Psoas muscle (tissue), 7 donors: ENCODE measurements at regions not wholly inside any gene's neighbourhood (a gene's known extent, or its start where the extent isn't known, plus 50 kb on each side); places are given as distances from the start of the nearest gene placed in this dataset.

Source experiments
- ATAC-seq, 4 donors: fragments of 200-7000 bp; cut with Tn5 transposase; one replicate each; pipeline ENCODE4 v1.9.1; 2020; ENCODE audit warnings: moderate library complexity in 3 of 4, mild to moderate bottlenecking in 2 of 4
- DNase-seq, 2 donors: peaks; one replicate each; pipeline ENCODE4 v3.0.0-alpha.2; 2020
- H3K27ac ChIP-seq: fragments of 200-600 bp; one replicate; pipeline ENCODE4 v1.8.0; 2022
- H3K27me3 ChIP-seq, 3 donors: fragments of 200-600 bp in 1 of 3; one replicate each; pipeline versions ENCODE4 v1.6.1 to v1.8.0; 2013 to 2022; ENCODE audit warnings: low read length in 2 of 3, mild to moderate bottlenecking in 2 of 3, moderate library complexity in 1 of 3; ENCODE audit not compliant: insufficient read depth in 3 of 3
- H3K36me3 ChIP-seq, 2 donors: fragments of 200-600 bp in 1 of 2; one replicate each; pipeline versions ENCODE4 v1.6.1 to v1.8.0; 2013 to 2022; ENCODE audit warnings: low read depth in 1 of 2, mild to moderate bottlenecking in 1 of 2, moderate library complexity in 1 of 2; ENCODE audit not compliant: insufficient read depth in 1 of 2
- H3K4me1 ChIP-seq: fragments of 200-600 bp; one replicate; pipeline ENCODE4 v1.8.0; 2022
- H3K4me3 ChIP-seq: fragments of 200-600 bp; one replicate; pipeline ENCODE4 v1.8.0; 2022; ENCODE audit warnings: mild to moderate bottlenecking
- H3K9me3 ChIP-seq: fragments of 200-600 bp; one replicate; pipeline ENCODE4 v1.8.0; 2022
- CTCF ChIP-seq: fragments of 200-600 bp; IDR thresholded peaks from one replicate; pipeline ENCODE4 v1.8.0; 2022; ENCODE audit warnings: antibody characterized with exemption
- WGBS, 3 donors: extraction: QIAGEN DNeasy Blood & Tissue Kit; methylation state at CpG; one replicate each; pipeline versions ENCODE4 v1.1.6 to v1.1.7; 2013; 5-methylcytosine and 5-hydroxymethylcytosine counted together
- intact Hi-C, 2 donors: fragments of 100-400 bp; cut with DNase I; formaldehyde crosslinking; loops; one replicate each; pipeline versions ENCODE4 v1.11.0 to v1.14.2; 2022
- donor health status: healthy with polysubstance abuse.
- donor health status: DM: no; HTN: no; CAD: no; lungs with moderate emphysema.
- donor health status: Bipolar disorder and iron deficiency.
- donor health status: healthy.
- donor health status: DM: yes; HTN: yes; CAD: no.
- donor health status: DM: no; HTN: no; CAD: no.
- donor health status: DM: yes; HTN: yes; CAD: no.

GRCh38 chr13:75995966-75996365 is 359.8 kb downstream of the LMO7 start:
- Histone ChIP-seq H3K9me3 (no peaks in the 10 kb centered on the region), H3K27me3 (no peaks in the 10 kb centered on the region), H3K4me3 (no peak overlapping the region), H3K27ac (no peak overlapping the region), H3K4me1 (no peaks in the 10 kb centered on the region), H3K36me3 (no peaks in the 10 kb centered on the region)
- TF ChIP-seq CTCF: no peak
- DNase-seq: no peak
- ATAC-seq: no peak
- intact Hi-C loops: no loop called here
- 89 to 94% (median 92%) methylated on average over 2 of the region's 2 CpGs for WGBS, 3 donors

GRCh38 chr13:75993823-75994222 is 357.7 kb downstream of the LMO7 start:
- H3K4me1 ChIP-seq: no peaks in the 10 kb centered on the region
- H3K4me3 ChIP-seq: no peak overlapping the region
- H3K27ac ChIP-seq: no peak overlapping the region
- 89 to 95% (median 92%) methylated on average over 8 of the region's 8 CpGs for WGBS, 3 donors
- H3K27me3 ChIP-seq: no peaks in the 10 kb centered on the region
- intact Hi-C loops: no loop called here
- ATAC-seq: no peak
- no peak for TF ChIP-seq CTCF
- no peaks in the 10 kb centered on the region for H3K36me3 ChIP-seq
- no peak for DNase-seq
- H3K9me3 ChIP-seq: no peaks in the 10 kb centered on the region

- Histone ChIP-seq H3K4me3 (no peak overlapping the region), H3K36me3 (no peaks in the 10 kb centered on the region), H3K27ac (no peak overlapping the region), H3K27me3 (no peaks in the 10 kb centered on the region), H3K9me3 (no peaks in the 10 kb centered on the region), H3K4me1 (no peaks in the 10 kb centered on the region)
- ATAC-seq: no peak
- no peak for DNase-seq
- intact Hi-C loops: no loop called here
- TF ChIP-seq CTCF: no peak
- 64 to 80% (median 64%) methylated on average over 3 of the region's 3 CpGs for WGBS, 3 donors
These were observed 357.1 kb downstream of the LMO7 start for GRCh38 chr13:75993241-75993640.

- no peaks in the 10 kb centered on the region for H3K9me3 ChIP-seq
- intact Hi-C loops: no loop called here
- no peak for ATAC-seq
These were observed 350.7 kb downstream of the LMO7 start for GRCh38 chr13:75986818-75987217.

More at GRCh38 chr13:75986818-75987217, 350.7 kb downstream of the LMO7 start:
- TF ChIP-seq CTCF: no peak
- no peaks in the 10 kb centered on the region for H3K27me3 ChIP-seq
- 83 to 100% (median 95%) methylated on average over 1 of the region's 1 CpG for WGBS, 3 donors
- no peak overlapping the region for H3K4me3 ChIP-seq
- DNase-seq: no peak
- H3K4me1 ChIP-seq: no peaks in the 10 kb centered on the region
- no peak overlapping the region for H3K27ac ChIP-seq
- no peaks in the 10 kb centered on the region for H3K36me3 ChIP-seq
